ENCODE measurements at regions not wholly inside any gene's neighbourhood (a gene's known extent, or its start where the extent isn't known, plus 50 kb on each side); places are given as distances from the start of the nearest gene placed in this dataset.

DNA sequence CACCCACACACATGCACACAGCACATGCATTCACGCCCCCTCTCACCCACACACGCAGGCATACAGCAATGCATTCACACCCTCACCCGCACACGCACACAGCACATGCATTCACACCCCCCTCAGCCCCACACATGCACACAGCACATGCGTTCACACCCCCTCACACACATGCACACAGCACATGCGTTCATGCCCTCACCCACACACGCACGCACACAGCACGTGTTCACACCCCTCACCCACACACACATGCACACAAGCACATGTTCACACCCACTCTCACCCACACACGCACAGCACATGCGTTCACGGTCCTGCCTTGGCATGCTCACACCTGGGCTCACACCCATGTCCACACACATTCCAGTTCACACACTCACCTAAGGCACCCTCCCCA lies 64.2 kb downstream of the ENGASE start:
- intact Hi-C loops (cut with micrococcal nuclease) = no loop called here
- TF ChIP-seq EZH2 (IDR thresholded peaks at IDR 0.05; ENCODE audit: low read length, unreplicated experiment) (no peak), EZH2phosphoT487 (IDR thresholded peaks at IDR 0.05; ENCODE audit: borderline replicate concordance, low read length) (no peak)
- ChIA-PET POLR2A (ENCODE audit: unreplicated experiment) (no interaction called here), CTCF (no interaction called here)
- DNase-seq = no peak
- no peak for ATAC-seq
- Histone ChIP-seq H3K4me2 (ENCODE audit: low read length) (no peak overlapping the region), H3K27ac (ENCODE audit: low read length) (no peak overlapping the region), H4K20me1 (ENCODE audit: low read length) (no peaks in the 10 kb centered on the region), H3K4me1 (ENCODE audit: insufficient read depth, low read length) (no peaks in the 10 kb centered on the region), H3F3A (ENCODE audit: low read length, unreplicated experiment) (no peaks in the 10 kb centered on the region), H3K9ac (ENCODE audit: low read length) (no peak overlapping the region), H3K4me3 (ENCODE audit: low read length) (no peak overlapping the region), H3K9me2 (replicated peaks; ENCODE audit: low read length) (no peaks in the 10 kb centered on the region), H3K27me3 (ENCODE audit: low read length) (peaks cover 100% of the 10 kb centered on the region), H3K36me3 (ENCODE audit: low read depth, low read length) (no peaks in the 10 kb centered on the region), H2AFZ (ENCODE audit: low read length) (no peak overlapping the region), H3K79me2 (ENCODE audit: low read length) (no peaks in the 10 kb centered on the region), H3K9me3 (ENCODE audit: low read length) (no peaks in the 10 kb centered on the region)
- no TSS peak for BruUV-seq (replicated peaks)

DNA sequence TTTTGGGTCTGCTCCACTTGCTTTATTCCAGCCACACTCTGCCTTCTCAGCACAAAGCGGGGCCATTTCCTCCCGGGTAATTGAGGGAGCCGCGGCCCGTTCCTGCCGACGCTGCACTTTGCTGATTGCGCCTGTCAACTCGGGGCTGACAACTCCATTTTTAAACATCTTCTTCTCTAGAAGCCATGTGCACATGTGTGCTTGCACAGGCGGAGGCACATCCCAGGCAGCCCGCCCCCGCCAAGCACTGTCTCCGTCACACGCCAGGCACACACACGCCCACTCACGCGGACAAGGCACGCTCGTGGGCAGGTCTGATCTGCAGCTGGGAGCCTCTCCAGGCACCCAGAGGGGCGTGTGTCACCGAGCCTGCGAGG lies 63.2 kb downstream of the ENGASE start:
- no peak overlapping the region for H3K9ac ChIP-seq (ENCODE audit: low read length)
- H3K4me2 ChIP-seq (ENCODE audit: low read length) = no peak overlapping the region
- no peaks in the 10 kb centered on the region for H3K9me3 ChIP-seq (ENCODE audit: low read length)
- H4K20me1 ChIP-seq (ENCODE audit: low read length) = no peaks in the 10 kb centered on the region
- ATAC-seq (no peak), DNase-seq (no peak)
- H3K27me3 ChIP-seq (ENCODE audit: low read length) = peaks cover 100% of the 10 kb centered on the region
- no peaks in the 10 kb centered on the region for H3K36me3 ChIP-seq (ENCODE audit: low read depth, low read length)
- intact Hi-C loops (cut with micrococcal nuclease) = no loop called here
- H3K9me2 ChIP-seq (replicated peaks; ENCODE audit: low read length) = no peaks in the 10 kb centered on the region
- H3K4me3 ChIP-seq (ENCODE audit: low read length) = no peak overlapping the region
- no peak overlapping the region for H2AFZ ChIP-seq (ENCODE audit: low read length)
- H3K27ac ChIP-seq (ENCODE audit: low read length) = no peak overlapping the region
- no peaks in the 10 kb centered on the region for H3F3A ChIP-seq (ENCODE audit: low read length, unreplicated experiment)
- TF ChIP-seq EZH2phosphoT487 (IDR thresholded peaks at IDR 0.05; ENCODE audit: borderline replicate concordance, low read length) (no peak), EZH2 (IDR thresholded peaks at IDR 0.05; ENCODE audit: low read length, unreplicated experiment) (no peak)
- TF ChIP-seq, protein P1, sequence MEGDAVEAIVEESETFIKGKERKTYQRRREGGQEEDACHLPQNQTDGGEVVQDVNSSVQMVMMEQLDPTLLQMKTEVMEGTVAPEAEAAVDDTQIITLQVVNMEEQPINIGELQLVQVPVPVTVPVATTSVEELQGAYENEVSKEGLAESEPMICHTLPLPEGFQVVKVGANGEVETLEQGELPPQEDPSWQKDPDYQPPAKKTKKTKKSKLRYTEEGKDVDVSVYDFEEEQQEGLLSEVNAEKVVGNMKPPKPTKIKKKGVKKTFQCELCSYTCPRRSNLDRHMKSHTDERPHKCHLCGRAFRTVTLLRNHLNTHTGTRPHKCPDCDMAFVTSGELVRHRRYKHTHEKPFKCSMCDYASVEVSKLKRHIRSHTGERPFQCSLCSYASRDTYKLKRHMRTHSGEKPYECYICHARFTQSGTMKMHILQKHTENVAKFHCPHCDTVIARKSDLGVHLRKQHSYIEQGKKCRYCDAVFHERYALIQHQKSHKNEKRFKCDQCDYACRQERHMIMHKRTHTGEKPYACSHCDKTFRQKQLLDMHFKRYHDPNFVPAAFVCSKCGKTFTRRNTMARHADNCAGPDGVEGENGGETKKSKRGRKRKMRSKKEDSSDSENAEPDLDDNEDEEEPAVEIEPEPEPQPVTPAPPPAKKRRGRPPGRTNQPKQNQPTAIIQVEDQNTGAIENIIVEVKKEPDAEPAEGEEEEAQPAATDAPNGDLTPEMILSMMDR (conservative IDR thresholded peaks at IDR 0.05; ENCODE audit: low read depth, low read length) = no peak
- H3K79me2 ChIP-seq (ENCODE audit: low read length) = no peaks in the 10 kb centered on the region
- ChIA-PET CTCF (no interaction called here), POLR2A (ENCODE audit: unreplicated experiment) (no interaction called here)
- no peaks in the 10 kb centered on the region for H3K4me1 ChIP-seq (ENCODE audit: insufficient read depth, low read length)
- BruUV-seq (replicated peaks) = no TSS peak

DNA sequence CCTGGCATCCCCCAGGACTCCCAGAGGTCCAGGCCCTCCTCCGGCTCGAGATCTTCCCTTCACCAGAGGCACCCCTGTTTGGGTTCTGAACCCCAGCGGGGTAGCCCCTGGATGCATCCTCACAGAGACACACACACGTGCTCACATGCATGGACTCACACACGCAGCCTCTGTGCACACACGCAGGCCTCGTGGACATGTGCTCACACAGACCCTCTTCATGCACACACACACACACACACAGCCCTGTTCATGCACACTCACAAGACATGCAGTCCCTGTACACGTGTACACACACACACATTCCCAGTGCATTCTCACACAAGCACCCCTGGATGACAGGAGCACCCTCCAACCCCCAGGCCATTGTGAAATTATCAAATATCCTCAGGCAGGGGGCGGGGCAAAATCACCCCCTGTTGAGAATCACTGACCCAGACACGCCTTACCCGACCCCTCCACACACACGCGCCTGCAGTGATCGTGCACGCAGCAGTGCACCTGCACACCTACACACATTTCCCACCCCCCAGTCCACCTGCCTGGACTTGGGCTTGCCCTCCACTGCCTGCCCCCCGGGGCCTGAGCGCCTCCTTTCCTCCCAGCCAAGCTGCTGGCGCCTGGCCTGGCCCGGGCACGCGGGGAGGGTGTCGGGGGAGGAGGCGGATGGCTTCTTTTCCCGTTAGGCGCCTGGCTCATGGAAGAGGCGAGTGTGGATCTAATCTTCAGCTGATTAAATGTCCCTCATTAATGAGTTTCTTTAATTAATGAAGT lies 62.6 kb downstream of the ENGASE start:
- Histone ChIP-seq H3K4me3 (ENCODE audit: low read length) (no peak overlapping the region), H3K4me1 (ENCODE audit: insufficient read depth, low read length) (no peaks in the 10 kb centered on the region), H3K27me3 (ENCODE audit: low read length) (peaks cover 100% of the 10 kb centered on the region), H4K20me1 (ENCODE audit: low read length) (no peaks in the 10 kb centered on the region), H3K9me2 (replicated peaks; ENCODE audit: low read length) (no peaks in the 10 kb centered on the region), H2AFZ (ENCODE audit: low read length) (no peak overlapping the region), H3K79me2 (ENCODE audit: low read length) (no peaks in the 10 kb centered on the region), H3F3A (ENCODE audit: low read length, unreplicated experiment) (no peaks in the 10 kb centered on the region), H3K27ac (ENCODE audit: low read length) (no peak overlapping the region), H3K9ac (ENCODE audit: low read length) (no peak overlapping the region), H3K4me2 (ENCODE audit: low read length) (no peak overlapping the region), H3K36me3 (ENCODE audit: low read depth, low read length) (no peaks in the 10 kb centered on the region), H3K9me3 (ENCODE audit: low read length) (no peaks in the 10 kb centered on the region)
- POLR2A ChIA-PET (ENCODE audit: unreplicated experiment) = no interaction called here
- CTCF ChIA-PET = no interaction called here
- intact Hi-C loops (cut with micrococcal nuclease) = no loop called here
- BruUV-seq (replicated peaks) = no TSS peak
- TF ChIP-seq EZH2 (IDR thresholded peaks at IDR 0.05; ENCODE audit: low read length, unreplicated experiment) (peak; percentile 35), EZH2phosphoT487 (IDR thresholded peaks at IDR 0.05; ENCODE audit: borderline replicate concordance, low read length) (no peak)
- TF ChIP-seq, protein P1 (conservative IDR thresholded peaks at IDR 0.05; ENCODE audit: low read depth, low read length) = no peak
- DNase-seq (no peak), ATAC-seq (no peak)
